ENCODE measurements at regions not wholly inside any gene's neighbourhood (a gene's known extent, or its start where the extent isn't known, plus 50 kb on each side); places are given as distances from the start of the nearest gene placed in this dataset.

GRCh38 chr4:108567831-108568230, 52.5 kb upstream of the RPL34 start:
- DNase-seq (ENCODE audit: extremely low read depth in 1 of 2, low read depth in 1 of 2) = no peak

GRCh38 chr4:108561116-108561515, 59.3 kb upstream of the RPL34 start:
- no peak for DNase-seq (ENCODE audit: extremely low read depth in 1 of 2, low read depth in 1 of 2)

GRCh38 chr4:108560616-108561015, 59.8 kb upstream of the RPL34 start:
- no peak for DNase-seq (ENCODE audit: extremely low read depth in 1 of 2, low read depth in 1 of 2)

GRCh38 chr4:108559911-108560310, 60.5 kb upstream of the RPL34 start:
- no peak for DNase-seq (ENCODE audit: extremely low read depth in 1 of 2, low read depth in 1 of 2)

- DNase-seq (ENCODE audit: extremely low read depth in 1 of 2, low read depth in 1 of 2) = no peak
Observed at GRCh38 chr4:108559068-108559793, 61.1 kb upstream of the RPL34 start.

GRCh38 chr4:108556588-108557200, 63.7 kb upstream of the RPL34 start:
- no peak for DNase-seq (ENCODE audit: extremely low read depth in 1 of 2, low read depth in 1 of 2)

- no peak for DNase-seq (ENCODE audit: extremely low read depth in 1 of 2, low read depth in 1 of 2)
Observed at GRCh38 chr4:108556166-108556565, 64.2 kb upstream of the RPL34 start.

GRCh38 chr4:108555701-108556100, 64.7 kb upstream of the RPL34 start:
- no peak for DNase-seq (ENCODE audit: extremely low read depth in 1 of 2, low read depth in 1 of 2)

GRCh38 chr4:108547682-108548081, 72.7 kb upstream of the RPL34 start:
- DNase-seq (ENCODE audit: extremely low read depth in 1 of 2, low read depth in 1 of 2) = no peak

GRCh38 chr4:108546728-108547127, 73.6 kb upstream of the RPL34 start:
- no peak for DNase-seq (ENCODE audit: extremely low read depth in 1 of 2, low read depth in 1 of 2)

- no peak for DNase-seq (ENCODE audit: extremely low read depth in 1 of 2, low read depth in 1 of 2)
Observed at GRCh38 chr4:108544481-108544880, 75.9 kb upstream of the RPL34 start.

- DNase-seq (ENCODE audit: extremely low read depth in 1 of 2, low read depth in 1 of 2) = no peak
Observed at GRCh38 chr4:108543359-108543968, 76.9 kb upstream of the RPL34 start.

- DNase-seq (ENCODE audit: extremely low read depth in 1 of 2, low read depth in 1 of 2) = no peak
Observed at GRCh38 chr4:108540536-108540935, 79.8 kb upstream of the RPL34 start.

GRCh38 chr4:108536577-108536976, 83.8 kb upstream of the RPL34 start:
- no peak for DNase-seq (ENCODE audit: extremely low read depth in 1 of 2, low read depth in 1 of 2)

GRCh38 chr4:108535757-108536156, 84.6 kb upstream of the RPL34 start:
- DNase-seq (ENCODE audit: extremely low read depth in 1 of 2, low read depth in 1 of 2) = no peak

- no peak for DNase-seq (ENCODE audit: extremely low read depth in 1 of 2, low read depth in 1 of 2)
Observed at GRCh38 chr4:108533876-108534275, 86.5 kb upstream of the RPL34 start.

GRCh38 chr4:108533245-108533844, 87.0 kb upstream of the RPL34 start:
- no peak for DNase-seq (ENCODE audit: extremely low read depth in 1 of 2, low read depth in 1 of 2)

- DNase-seq (ENCODE audit: extremely low read depth in 1 of 2, low read depth in 1 of 2) = no peak
Observed at GRCh38 chr4:108532738-108533137, 87.6 kb upstream of the RPL34 start.

- DNase-seq (ENCODE audit: extremely low read depth in 1 of 2, low read depth in 1 of 2) = no peak
Observed at GRCh38 chr4:108532187-108532586, 88.2 kb upstream of the RPL34 start.

GRCh38 chr4:108531461-108531860, 88.9 kb upstream of the RPL34 start:
- DNase-seq (ENCODE audit: extremely low read depth in 1 of 2, low read depth in 1 of 2) = no peak

GRCh38 chr4:108529984-108530905, 90.1 kb upstream of the RPL34 start:
- no peak for DNase-seq (ENCODE audit: extremely low read depth in 1 of 2, low read depth in 1 of 2)

All from stimulated activated CD8-positive, alpha-beta memory T cell treated with anti-CD3 and anti-CD28 coated beads, Interleukin-7, amount 100 ng/mL, for 48 hours (primary cell).